ENCODE measurements at regions not wholly inside any gene's neighbourhood (a gene's known extent, or its start where the extent isn't known, plus 50 kb on each side); places are given as distances from the start of the nearest gene placed in this dataset.

DNA sequence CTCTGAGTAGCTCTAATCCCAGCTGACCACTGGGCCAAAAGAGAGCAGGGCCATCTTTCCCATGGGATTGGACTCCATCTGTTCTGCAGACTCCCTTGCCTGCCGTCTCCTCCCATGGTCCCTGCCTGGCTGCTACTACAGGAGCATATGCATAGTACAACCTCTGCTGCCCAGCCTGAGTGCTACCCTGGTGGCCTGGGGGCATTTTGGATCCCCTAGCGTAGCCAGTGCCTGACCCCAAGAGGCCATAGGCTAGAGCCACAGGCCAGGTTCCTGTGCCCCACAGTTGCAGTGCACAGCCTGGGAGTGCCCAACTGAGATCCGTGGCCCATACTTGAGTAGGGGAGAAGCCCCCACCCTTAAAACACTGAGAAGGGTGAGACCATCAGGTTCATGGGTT lies 280.3 kb downstream of the CCDC85A start:
- TF ChIP-seq, protein P1, sequence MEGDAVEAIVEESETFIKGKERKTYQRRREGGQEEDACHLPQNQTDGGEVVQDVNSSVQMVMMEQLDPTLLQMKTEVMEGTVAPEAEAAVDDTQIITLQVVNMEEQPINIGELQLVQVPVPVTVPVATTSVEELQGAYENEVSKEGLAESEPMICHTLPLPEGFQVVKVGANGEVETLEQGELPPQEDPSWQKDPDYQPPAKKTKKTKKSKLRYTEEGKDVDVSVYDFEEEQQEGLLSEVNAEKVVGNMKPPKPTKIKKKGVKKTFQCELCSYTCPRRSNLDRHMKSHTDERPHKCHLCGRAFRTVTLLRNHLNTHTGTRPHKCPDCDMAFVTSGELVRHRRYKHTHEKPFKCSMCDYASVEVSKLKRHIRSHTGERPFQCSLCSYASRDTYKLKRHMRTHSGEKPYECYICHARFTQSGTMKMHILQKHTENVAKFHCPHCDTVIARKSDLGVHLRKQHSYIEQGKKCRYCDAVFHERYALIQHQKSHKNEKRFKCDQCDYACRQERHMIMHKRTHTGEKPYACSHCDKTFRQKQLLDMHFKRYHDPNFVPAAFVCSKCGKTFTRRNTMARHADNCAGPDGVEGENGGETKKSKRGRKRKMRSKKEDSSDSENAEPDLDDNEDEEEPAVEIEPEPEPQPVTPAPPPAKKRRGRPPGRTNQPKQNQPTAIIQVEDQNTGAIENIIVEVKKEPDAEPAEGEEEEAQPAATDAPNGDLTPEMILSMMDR (IDR thresholded peaks at IDR 0.05) = no peak
- TF ChIP-seq POLR2A (IDR thresholded peaks at IDR 0.05) = no peak

All from esophagus squamous epithelium (tissue), 4 donors.